ENCODE measurements at regions not wholly inside any gene's neighbourhood (a gene's known extent, or its start where the extent isn't known, plus 50 kb on each side); places are given as distances from the start of the nearest gene placed in this dataset.

GRCh38 chr4:28248269-28248668 is 1387.6 kb downstream of the STIM2 start:
- no peak for TF ChIP-seq SIN3A (IDR thresholded peaks at IDR 0.05; ENCODE audit: borderline replicate concordance, insufficient read depth, low read depth, low read length)
- TF ChIP-seq TCF7L2 (IDR thresholded peaks at IDR 0.05; ENCODE audit: low read depth, low read length): no peak
- no peak for TF ChIP-seq REST (IDR thresholded peaks at IDR 0.05; ENCODE audit: insufficient read depth in 1 of 2, low read depth in 2 of 2, low read length in 1 of 2)
- TF ChIP-seq CTCF (IDR thresholded peaks at IDR 0.05): no peak
- TF ChIP-seq POLR2AphosphoS5 (IDR thresholded peaks at IDR 0.05; ENCODE audit: low read depth, low read length): no peak
- intact Hi-C loops (cut with micrococcal nuclease; ENCODE audit: unreplicated experiment): no loop called here
- ChIA-PET CTCF (no interaction called here), POLR2A (no interaction called here)
- no peak for DNase-seq (ENCODE audit: low read depth, low spot score)
- in situ Hi-C loops (cut with HindIII; ENCODE audit: low pct_unique_long_range_greater_than_20kb, low sequenced_read_pairs): no loop called here
- ATAC-seq: no peak
- H3K4me1 ChIP-seq (ENCODE audit: control insufficient read depth, insufficient read depth, low read length): no peaks in the 10 kb centered on the region
- no peaks in the 10 kb centered on the region for H3K27me3 ChIP-seq (ENCODE audit: control insufficient read depth, insufficient read depth, low read length)
- no peaks in the 10 kb centered on the region for H3K36me3 ChIP-seq (ENCODE audit: control insufficient read depth, insufficient read depth, low read length)
- H3K4me3 ChIP-seq (ENCODE audit: low read depth in 2 of 2, low read length in 2 of 2): no peak overlapping the region
- H3K9me3 ChIP-seq (ENCODE audit: control insufficient read depth, insufficient read depth, low read depth, low read length): no peaks in the 10 kb centered on the region
- no peak overlapping the region for H3K27ac ChIP-seq (ENCODE audit: low read length)
- BruUV-seq (replicated peaks): no TSS peak

DNA sequence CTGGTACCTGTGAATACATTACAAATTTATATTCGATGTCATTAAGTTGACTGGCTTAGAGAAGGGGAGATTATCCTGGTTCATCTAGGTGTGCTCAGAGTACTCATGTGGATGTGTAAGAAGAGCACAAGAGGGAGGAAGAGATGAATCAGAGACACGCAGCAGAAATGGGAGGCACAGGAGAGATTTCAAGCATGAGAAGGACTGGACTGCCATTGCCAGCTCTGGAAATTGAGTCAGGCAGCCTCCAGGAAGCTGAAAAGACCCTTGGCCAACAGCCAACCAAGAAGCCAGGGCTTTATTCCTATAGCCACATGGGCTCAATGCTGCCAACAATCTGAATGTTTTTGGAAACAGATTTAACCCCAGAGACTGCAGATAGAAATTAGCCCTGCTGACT is 1390.0 kb downstream of the STIM2 start:
- Histone ChIP-seq H3K27me3 (ENCODE audit: control insufficient read depth, insufficient read depth, low read length) (no peaks in the 10 kb centered on the region), H3K27ac (ENCODE audit: low read length) (no peak overlapping the region), H3K4me1 (ENCODE audit: control insufficient read depth, insufficient read depth, low read length) (no peaks in the 10 kb centered on the region), H3K4me3 (ENCODE audit: low read depth in 2 of 2, low read length in 2 of 2) (no peak overlapping the region), H3K9me3 (ENCODE audit: control insufficient read depth, insufficient read depth, low read depth, low read length) (no peaks in the 10 kb centered on the region), H3K36me3 (ENCODE audit: control insufficient read depth, insufficient read depth, low read length) (no peaks in the 10 kb centered on the region)
- ChIA-PET CTCF (no interaction called here), POLR2A (no interaction called here)
- BruUV-seq (replicated peaks): no TSS peak
- ATAC-seq (no peak), DNase-seq (ENCODE audit: low read depth, low spot score) (no peak)
- TF ChIP-seq POLR2AphosphoS5 (IDR thresholded peaks at IDR 0.05; ENCODE audit: low read depth, low read length) (no peak), TCF7L2 (IDR thresholded peaks at IDR 0.05; ENCODE audit: low read depth, low read length) (no peak), SIN3A (IDR thresholded peaks at IDR 0.05; ENCODE audit: borderline replicate concordance, insufficient read depth, low read depth, low read length) (no peak), REST (IDR thresholded peaks at IDR 0.05; ENCODE audit: insufficient read depth in 1 of 2, low read depth in 2 of 2, low read length in 1 of 2) (no peak), CTCF (IDR thresholded peaks at IDR 0.05) (no peak)
- intact Hi-C loops (cut with micrococcal nuclease; ENCODE audit: unreplicated experiment): no loop called here
- in situ Hi-C loops (cut with HindIII; ENCODE audit: low pct_unique_long_range_greater_than_20kb, low sequenced_read_pairs): no loop called here

Data from Panc1 (cell line).